ENCODE measurements at regions not wholly inside any gene's neighbourhood (a gene's known extent, or its start where the extent isn't known, plus 50 kb on each side); places are given as distances from the start of the nearest gene placed in this dataset.
A peak's percentile ranks its signal among the peaks of the same experiment; 100 is the strongest.

- Histone ChIP-seq H3K27ac (ENCODE audit: extremely low read depth, low read depth, low read length) (no peak overlapping the region), H3K9me3 (ENCODE audit: control insufficient read depth, insufficient read depth, low read depth, low read length) (no peaks in the 10 kb centered on the region), H3K4me1 (ENCODE audit: control insufficient read depth, insufficient read depth, low read length) (peaks cover 6% of the 10 kb centered on the region), H3K36me3 (ENCODE audit: control insufficient read depth in 2 of 2, insufficient read depth in 1 of 2, low read length in 2 of 2) (no peaks in the 10 kb centered on the region), H3K4me3 (ENCODE audit: low read depth, low read length) (no peak overlapping the region)
- POLR2A ChIA-PET, result no interaction called here
- TF ChIP-seq SALL2 (tag by site-specific recombination; IDR thresholded peaks at IDR 0.05; ENCODE audit: borderline replicate concordance), result no peak
- no peak for TF ChIP-seq ZNF138 (tag by site-specific recombination; IDR thresholded peaks at IDR 0.05; ENCODE audit: borderline replicate concordance)
- TF ChIP-seq ZNF677 (tag by site-specific recombination; IDR thresholded peaks at IDR 0.05), result no peak
- no peak for TF ChIP-seq ZNF529 (tag by site-specific recombination; IDR thresholded peaks at IDR 0.05; ENCODE audit: insufficient replicate concordance)
- TF ChIP-seq ZNF239 (tag by site-specific recombination; IDR thresholded peaks at IDR 0.05), result no peak
- TF ChIP-seq ZNF518A (tag by site-specific recombination; conservative IDR thresholded peaks at IDR 0.05; ENCODE audit: low read depth), result no peak
- no peak for TF ChIP-seq WT1 (tag by site-specific recombination; IDR thresholded peaks at IDR 0.05)
- no peak for TF ChIP-seq ZNF747 (tag by site-specific recombination; IDR thresholded peaks at IDR 0.05)
- no peak for TF ChIP-seq HOXD13 (CRISPR knock-in tag; IDR thresholded peaks at IDR 0.05; ENCODE audit: borderline replicate concordance)
- TF ChIP-seq ZNF302 (tag by site-specific recombination; IDR thresholded peaks at IDR 0.05; ENCODE audit: low read depth), result no peak
- TF ChIP-seq ZXDB (tag by site-specific recombination; IDR thresholded peaks at IDR 0.05), result no peak
- TF ChIP-seq ZNF629 (tag by site-specific recombination; IDR thresholded peaks at IDR 0.05), result no peak
- no peak for TF ChIP-seq GLI4 (tag by site-specific recombination; IDR thresholded peaks at IDR 0.05)
- CTCF ChIA-PET, result no interaction called here
These were observed 201.0 kb upstream of the UBE2E2 start for GRCh38 chr3:23002151-23002550.

DNA sequence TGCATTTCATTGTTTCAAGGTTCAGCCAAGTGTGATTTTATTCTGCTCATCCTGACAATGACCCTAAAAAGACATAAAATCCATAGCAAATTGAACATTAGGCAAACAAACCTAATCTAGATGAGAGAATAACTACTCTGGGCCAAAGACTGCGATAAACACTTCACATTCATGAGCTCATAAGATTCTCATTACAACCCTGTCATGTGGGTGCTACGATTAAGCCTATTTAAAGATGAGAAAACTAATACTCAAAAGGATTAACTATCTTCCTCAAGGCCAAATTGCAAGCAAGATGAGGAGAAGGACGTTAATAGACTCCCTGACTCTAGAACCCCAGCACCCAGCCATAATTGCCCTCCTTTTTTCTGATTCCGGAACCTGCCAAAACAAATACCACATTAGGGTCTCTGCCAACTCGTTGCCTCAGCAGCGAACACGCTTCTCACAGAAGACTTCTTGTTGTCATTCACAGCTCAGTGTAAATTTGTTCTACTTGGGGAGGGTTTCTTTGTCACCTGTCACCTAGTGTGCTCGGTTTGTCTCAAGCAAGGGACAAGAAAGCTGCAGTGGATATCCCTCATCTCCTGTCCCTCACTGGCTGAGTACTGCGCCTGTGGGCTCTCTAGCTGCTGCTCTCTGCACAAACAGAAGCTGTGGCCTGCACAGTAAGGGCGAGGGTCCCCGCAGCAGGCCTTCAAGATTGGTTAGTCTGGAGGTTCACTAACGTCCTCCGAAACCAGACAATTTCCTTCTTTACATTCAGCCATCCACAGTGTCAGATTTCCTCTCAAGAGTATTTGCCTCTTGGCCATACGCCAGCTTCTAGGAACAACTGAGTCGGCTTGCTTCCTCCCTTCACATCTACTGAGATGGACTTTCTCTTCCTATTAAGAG is 200.0 kb upstream of the UBE2E2 start:
- Histone ChIP-seq H3K9me3 (ENCODE audit: control insufficient read depth, insufficient read depth, low read depth, low read length) (no peaks in the 10 kb centered on the region), H3K4me1 (ENCODE audit: control insufficient read depth, insufficient read depth, low read length) (peaks cover 6% of the 10 kb centered on the region), H3K27ac (ENCODE audit: extremely low read depth, low read depth, low read length) (peak overlapping the region; percentile 71), H3K36me3 (ENCODE audit: control insufficient read depth in 2 of 2, insufficient read depth in 1 of 2, low read length in 2 of 2) (no peaks in the 10 kb centered on the region), H3K4me3 (ENCODE audit: low read depth, low read length) (no peak overlapping the region)
- ChIA-PET CTCF (no interaction called here), POLR2A (no interaction called here)
- TF ChIP-seq, protein P1, sequence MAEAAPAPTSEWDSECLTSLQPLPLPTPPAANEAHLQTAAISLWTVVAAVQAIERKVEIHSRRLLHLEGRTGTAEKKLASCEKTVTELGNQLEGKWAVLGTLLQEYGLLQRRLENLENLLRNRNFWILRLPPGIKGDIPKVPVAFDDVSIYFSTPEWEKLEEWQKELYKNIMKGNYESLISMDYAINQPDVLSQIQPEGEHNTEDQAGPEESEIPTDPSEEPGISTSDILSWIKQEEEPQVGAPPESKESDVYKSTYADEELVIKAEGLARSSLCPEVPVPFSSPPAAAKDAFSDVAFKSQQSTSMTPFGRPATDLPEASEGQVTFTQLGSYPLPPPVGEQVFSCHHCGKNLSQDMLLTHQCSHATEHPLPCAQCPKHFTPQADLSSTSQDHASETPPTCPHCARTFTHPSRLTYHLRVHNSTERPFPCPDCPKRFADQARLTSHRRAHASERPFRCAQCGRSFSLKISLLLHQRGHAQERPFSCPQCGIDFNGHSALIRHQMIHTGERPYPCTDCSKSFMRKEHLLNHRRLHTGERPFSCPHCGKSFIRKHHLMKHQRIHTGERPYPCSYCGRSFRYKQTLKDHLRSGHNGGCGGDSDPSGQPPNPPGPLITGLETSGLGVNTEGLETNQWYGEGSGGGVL (tag by site-specific recombination; IDR thresholded peaks at IDR 0.05), result peak; percentile 69
- no peak for TF ChIP-seq ZNF174 (tag by site-specific recombination; IDR thresholded peaks at IDR 0.05)
- TF ChIP-seq ZNF513 (tag by site-specific recombination; IDR thresholded peaks at IDR 0.05), result 0 out of 2 replicates have a peak, but pooled peaks have one; percentile 16
- TF ChIP-seq, protein P2, sequence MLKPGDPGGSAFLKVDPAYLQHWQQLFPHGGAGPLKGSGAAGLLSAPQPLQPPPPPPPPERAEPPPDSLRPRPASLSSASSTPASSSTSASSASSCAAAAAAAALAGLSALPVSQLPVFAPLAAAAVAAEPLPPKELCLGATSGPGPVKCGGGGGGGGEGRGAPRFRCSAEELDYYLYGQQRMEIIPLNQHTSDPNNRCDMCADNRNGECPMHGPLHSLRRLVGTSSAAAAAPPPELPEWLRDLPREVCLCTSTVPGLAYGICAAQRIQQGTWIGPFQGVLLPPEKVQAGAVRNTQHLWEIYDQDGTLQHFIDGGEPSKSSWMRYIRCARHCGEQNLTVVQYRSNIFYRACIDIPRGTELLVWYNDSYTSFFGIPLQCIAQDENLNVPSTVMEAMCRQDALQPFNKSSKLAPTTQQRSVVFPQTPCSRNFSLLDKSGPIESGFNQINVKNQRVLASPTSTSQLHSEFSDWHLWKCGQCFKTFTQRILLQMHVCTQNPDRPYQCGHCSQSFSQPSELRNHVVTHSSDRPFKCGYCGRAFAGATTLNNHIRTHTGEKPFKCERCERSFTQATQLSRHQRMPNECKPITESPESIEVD (tag by site-specific recombination; IDR thresholded peaks at IDR 0.05), result peak; percentile 59
- no peak for TF ChIP-seq ZNF610 (tag by site-specific recombination; IDR thresholded peaks at IDR 0.05; ENCODE audit: borderline replicate concordance)
- TF ChIP-seq MEIS1 (CRISPR knock-in tag; IDR thresholded peaks at IDR 0.05; ENCODE audit: borderline replicate concordance), result no peak
- TF ChIP-seq ZNF184 (tag by site-specific recombination; IDR thresholded peaks at IDR 0.05), result no peak
- peak; percentile 68 for TF ChIP-seq TRIM28 (IDR thresholded peaks at IDR 0.05; ENCODE audit: borderline replicate concordance, low read length)

Measured in HEK293 (cell line).